GM19023 (cell line): ENCODE measurements at regions not wholly inside any gene's neighbourhood (a gene's known extent, or its start where the extent isn't known, plus 50 kb on each side); places are given as distances from the start of the nearest gene placed in this dataset.
"Not testable (repeated sequence)": the region's sequence is repeated elsewhere in the genome, so short reads cannot be mapped to it uniquely, and the experiment has no call there.

Source experiments
- ATAC-seq: cut with Tn5 transposase; IDR thresholded peaks from one replicate; pipeline ENCODE4 v1.9.1; 2021; ENCODE audit warnings: mild to moderate bottlenecking, moderate library complexity; ENCODE audit not compliant: unreplicated experiment

- ATAC-seq, result peak; percentile 20
Measured at GRCh38 chr16:85447693-85448313, 165.3 kb upstream of the GSE1 start.

DNA sequence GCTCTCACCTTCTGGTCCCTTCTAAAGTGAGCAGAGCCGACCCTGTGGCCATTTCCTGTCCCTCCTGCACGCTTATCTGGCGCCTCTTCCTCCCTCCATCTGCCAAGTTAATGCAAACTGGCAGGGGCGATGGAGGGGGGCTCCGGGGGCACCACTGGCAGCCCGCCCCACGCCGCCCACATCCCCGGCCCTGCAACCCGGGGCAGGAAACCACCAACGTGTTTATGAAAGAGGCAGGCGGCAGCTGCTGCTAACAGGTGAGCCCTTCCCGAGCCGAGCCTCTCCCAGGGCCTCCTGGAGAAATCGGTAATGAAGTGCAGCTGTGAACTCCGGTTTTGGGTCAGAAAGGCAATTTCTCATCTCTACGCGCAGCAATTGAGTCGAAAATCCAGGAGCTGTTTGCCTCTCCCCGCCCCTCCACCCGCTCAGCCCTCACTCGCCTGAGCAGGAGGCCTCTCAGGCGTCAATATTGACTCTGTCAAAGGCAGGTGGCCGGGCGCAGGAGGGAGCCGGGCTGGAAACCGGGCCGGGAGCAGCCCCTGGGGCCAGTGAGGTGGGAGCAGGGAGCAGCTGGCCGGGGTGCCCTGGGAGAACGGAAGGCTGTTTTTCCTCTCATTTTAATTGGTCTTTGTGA is 164.4 kb upstream of the GSE1 start:
- ATAC-seq, result no peak

DNA sequence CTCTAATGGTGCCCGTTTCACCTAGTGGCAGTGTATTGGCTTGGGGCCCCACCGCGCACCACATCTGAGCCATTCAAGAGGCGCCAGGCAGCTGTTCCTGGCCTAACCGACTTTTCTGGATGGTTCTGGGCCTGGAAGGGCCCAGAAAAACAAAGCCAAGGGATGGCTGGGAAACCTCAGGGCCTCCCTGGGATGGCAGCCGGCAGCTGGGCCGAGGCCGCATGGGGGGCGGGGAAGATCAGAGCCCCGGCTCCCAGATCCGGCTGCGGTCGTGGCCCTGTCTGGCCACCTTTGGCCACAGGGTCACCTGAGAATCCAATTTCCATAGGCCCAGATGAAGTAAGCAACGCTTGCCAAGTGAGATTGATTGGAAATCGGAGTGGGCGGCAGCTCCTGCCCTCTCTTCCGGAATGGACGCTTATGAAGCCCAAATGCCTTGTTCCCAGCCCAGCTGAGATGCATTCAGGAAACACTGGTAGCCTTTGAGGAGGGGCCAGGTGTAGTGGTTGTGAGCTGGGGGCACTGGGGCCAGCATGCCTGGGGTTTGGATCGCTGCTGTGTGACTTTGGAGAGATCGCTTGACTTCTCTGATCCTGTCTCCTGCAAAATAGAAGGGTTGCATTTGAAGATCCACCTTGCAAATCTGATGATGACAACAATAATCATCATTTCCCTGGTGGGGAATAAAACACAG is 163.8 kb upstream of the GSE1 start:
- no peak for ATAC-seq

- no peak for ATAC-seq
Measured at GRCh38 chr16:85449885-85450245, 163.3 kb upstream of the GSE1 start.

DNA sequence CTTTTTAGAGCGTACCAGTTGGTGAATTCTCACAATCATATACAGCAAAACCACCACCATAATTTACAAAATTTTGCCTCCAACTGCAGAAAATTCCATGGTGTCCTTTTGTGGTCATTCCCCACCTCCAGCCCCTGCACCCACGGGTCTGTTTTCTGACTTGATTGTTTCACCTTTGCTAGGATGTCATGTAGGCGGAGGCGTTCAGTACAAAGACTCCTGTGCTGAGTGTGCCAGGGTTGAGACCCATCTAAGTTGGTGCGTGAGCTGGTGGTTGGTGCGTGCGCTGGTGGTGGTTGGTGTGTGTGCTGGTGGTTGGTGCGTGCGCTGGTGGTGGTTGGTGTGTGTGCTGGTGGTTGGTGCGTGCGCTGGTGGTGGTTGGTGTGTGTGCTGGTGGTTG is 162.0 kb upstream of the GSE1 start:
- ATAC-seq, result not testable (repeated sequence)

GRCh38 chr16:85451641-85452363 is 161.3 kb upstream of the GSE1 start:
- ATAC-seq, result no peak

- no peak for ATAC-seq
Measured at GRCh38 chr16:85452364-85453193, 160.5 kb upstream of the GSE1 start.

DNA sequence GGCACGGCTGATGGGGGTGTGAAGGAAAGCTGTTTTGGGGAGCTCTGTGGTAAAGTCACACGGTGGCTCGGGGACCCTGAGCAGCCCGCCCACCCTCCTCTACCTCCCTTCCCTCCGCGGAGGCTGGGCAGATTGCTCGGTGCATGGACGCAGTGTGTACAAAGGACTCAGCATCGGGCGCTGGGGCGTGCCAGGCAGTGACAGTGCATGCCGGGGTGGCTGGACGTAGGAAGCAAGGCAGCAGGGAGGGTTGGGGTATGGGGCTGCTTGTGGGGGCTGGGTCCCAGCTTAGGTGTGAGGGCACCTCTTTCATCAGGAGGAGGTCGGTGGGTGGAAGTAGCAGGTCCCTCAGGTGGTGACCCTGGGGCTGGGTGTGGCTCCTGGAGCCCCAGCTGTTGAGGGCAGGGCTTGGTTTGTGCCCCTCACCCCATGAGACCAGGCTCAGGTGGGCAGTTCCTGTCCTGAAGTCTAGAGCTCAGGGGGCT is 159.9 kb upstream of the GSE1 start:
- ATAC-seq, result no peak

DNA sequence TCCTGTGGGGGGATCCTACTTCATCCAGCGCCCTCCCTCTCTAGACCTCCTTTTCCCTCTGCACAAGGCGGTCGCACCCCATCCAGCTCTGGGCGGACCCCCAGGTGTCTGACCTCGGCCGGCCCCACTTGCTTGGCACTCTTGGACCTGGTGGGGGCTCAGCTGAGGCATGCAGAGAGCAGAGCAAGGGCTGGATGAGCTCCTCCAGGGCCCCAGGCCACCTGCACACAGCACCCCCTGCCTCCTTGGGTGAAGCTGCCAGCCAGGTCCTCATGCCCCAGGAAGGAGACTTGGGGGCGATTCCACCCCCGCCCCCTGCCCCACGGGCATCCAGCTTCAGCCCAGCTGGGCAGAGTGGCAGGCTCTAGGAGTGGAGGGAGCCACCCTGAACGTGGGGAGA is 159.4 kb upstream of the GSE1 start:
- ATAC-seq, result no peak

DNA sequence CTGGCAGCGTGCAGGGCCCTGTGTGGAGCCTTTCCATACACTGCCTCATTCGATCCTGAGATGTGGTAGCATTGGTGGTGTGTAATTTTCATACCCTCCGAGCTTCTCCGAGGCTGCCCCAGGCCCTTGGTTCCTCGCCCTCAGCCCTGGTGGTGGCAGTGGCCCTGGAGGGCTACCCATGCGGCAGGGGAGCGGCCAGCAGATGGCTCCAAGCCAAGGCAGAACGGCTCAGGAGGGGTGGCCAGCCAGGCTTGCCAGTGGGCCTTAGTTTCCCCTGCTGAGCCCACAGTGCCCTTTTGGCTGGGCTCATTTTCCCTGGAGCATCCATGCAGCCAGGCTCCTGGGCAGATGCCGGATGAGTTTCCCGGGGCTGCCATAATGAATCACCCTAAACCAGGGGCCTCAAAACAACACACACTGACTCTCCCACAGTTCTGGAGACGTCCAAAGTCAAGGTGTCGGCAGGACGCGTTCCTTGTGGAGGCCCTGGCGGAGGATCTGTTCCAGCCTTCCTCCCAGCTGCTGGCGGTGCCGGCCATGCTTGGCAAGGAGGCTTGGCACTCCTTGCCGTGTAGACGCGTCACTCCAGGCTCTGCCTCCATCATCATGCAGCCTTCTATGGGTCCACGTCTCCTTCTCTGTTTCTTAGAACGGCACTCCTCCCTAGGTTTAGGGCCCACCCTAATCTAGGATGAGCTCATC is 158.8 kb upstream of the GSE1 start:
- ATAC-seq, result no peak

DNA sequence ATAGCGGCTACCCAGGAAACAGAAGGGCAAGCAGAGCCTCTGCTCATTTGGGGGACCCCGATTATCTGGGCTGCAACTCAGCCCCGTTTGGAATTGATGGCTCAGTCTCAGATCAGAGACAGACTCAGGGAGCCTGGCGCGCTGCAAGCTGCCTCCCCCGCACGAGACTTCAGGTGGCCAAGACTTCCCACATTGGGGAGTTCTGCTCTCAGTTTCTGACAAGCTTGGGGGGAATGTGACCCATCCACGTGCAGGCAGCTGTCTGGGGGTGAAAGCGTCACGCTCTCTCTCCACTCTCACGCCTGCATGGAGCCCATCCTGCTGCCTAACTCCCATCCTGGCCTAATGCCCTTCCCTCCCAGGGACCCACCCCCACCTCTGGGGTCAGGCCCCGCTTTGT is 157.6 kb upstream of the GSE1 start:
- ATAC-seq, result no peak

DNA sequence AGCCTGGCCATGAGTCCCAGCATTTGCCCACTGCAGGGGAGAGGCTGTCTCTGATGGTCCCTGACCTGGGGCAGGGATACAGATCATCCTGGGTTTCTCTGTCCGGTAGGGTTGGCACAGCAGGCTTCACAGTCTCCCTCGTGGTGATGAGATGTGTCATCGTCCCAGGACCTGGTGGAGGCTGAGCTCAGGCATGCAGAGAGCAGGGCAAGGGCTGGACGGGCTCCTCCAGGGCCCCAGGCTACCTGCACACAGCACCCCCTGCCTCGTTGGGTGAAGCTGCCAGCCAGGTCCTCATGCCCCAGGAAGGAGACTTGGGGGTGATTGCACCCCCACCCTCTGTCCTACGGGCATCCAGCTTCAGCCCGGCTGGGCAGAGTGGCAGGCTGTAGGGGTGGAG is 155.8 kb upstream of the GSE1 start:
- no peak for ATAC-seq

DNA sequence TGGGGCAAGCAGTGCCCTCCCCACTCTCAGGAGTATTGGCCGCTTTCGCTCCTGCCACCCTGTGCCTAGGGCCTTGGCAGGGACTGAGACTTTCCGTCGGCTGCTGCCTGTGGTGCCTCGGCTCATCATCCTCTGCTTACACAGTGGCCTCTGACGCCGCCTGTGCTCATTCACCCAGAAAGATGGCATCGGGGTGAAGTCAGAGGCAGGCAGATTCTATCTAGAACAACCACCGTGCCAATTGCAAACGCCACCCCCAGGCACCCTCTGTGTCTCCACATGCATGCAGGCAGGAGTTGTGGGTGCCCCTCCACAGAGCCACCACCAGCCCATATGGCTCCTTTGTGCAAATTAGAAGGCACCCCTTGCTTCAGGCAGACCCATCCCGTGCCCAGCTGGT is 154.2 kb upstream of the GSE1 start:
- no peak for ATAC-seq

- no peak for ATAC-seq
Measured at GRCh38 chr16:85459529-85460251, 153.4 kb upstream of the GSE1 start.

- ATAC-seq, result no peak
Measured at GRCh38 chr16:85460252-85461021, 152.7 kb upstream of the GSE1 start.

GRCh38 chr16:85461022-85461813 is 151.9 kb upstream of the GSE1 start:
- ATAC-seq, result no peak

DNA sequence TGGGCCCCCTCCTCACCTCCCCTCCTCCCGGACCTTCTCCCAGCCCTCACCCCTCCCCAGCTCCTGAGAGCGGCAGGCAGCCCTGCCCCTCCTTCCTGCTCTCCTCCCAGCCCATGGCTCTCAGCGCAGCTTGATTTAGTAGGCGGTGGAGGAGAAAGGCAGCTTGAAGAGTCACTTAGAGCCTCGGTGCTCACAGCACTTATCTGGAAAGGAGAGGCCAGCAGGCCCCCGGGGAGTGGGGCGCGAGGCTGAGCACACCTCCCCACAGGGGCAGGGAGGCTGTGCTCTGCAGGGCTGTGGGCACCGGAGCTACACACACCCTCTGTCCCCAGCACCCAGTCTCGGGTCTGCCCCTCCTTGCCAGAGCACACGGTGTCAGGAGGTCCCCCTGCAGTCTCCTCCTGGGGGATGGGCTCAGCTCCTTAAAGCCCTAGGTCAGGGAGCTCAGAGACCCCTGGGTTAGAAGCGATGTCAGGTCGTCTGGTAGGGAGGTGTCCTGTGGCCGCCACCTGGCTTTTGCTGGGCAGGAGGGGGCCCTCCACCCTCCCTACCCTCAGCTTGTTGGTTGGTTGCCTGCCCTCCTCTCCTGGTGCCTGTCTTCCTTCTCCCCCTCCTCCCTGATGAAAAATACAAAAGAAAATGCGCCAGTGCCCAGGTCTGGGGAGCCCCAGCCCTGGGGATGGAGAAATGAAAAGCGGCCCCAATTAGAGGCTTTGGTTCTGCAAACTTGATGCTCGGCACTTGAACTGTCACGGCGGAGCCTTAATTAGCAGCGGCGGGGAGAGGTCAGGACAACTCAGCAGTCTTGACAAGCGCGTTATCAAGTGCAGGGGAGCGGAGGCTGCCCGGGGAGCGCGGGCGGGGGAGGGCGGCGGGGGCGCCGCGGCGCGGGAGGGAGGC is 151.1 kb upstream of the GSE1 start:
- no peak for ATAC-seq
